ENCODE measurements at regions not wholly inside any gene's neighbourhood (a gene's known extent, or its start where the extent isn't known, plus 50 kb on each side); places are given as distances from the start of the nearest gene placed in this dataset.

GRCh38 chr16:26189536-26189935 is 497.8 kb downstream of the HS3ST4 start:
- no peak for DNase-seq (ENCODE audit: low read depth)

- no peak for DNase-seq (ENCODE audit: low read depth)
Measured at GRCh38 chr16:26194526-26194925, 502.8 kb downstream of the HS3ST4 start.

- no peak for DNase-seq (ENCODE audit: low read depth)
Measured at GRCh38 chr16:26195225-26195624, 503.5 kb downstream of the HS3ST4 start.

GRCh38 chr16:26196310-26196709 is 504.6 kb downstream of the HS3ST4 start:
- no peak for DNase-seq (ENCODE audit: low read depth)

GRCh38 chr16:26196802-26197201 is 505.0 kb downstream of the HS3ST4 start:
- no peak for DNase-seq (ENCODE audit: low read depth)

GRCh38 chr16:26197707-26198106 is 505.9 kb downstream of the HS3ST4 start:
- no peak for DNase-seq (ENCODE audit: low read depth)

DNA sequence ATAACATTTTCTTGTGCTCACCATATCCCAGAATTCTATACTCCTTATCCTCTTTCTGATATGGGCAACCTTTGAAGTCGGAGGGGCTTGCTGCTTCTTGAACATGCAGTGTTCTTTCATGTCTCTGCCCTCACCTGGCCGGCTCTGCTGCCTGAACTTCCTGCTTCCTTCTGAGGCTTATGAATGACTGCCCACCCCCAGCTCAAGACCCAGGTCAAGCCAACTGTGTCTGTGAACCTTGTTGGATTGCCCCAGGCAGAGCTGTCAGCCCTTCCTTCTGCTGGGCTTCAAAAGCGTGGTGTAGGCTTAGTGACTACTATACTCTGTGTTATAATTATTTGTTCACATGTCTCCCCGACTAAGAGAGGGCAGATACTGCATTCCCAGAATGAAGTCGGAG is 506.5 kb downstream of the HS3ST4 start:
- DNase-seq (ENCODE audit: low read depth): no peak

DNA sequence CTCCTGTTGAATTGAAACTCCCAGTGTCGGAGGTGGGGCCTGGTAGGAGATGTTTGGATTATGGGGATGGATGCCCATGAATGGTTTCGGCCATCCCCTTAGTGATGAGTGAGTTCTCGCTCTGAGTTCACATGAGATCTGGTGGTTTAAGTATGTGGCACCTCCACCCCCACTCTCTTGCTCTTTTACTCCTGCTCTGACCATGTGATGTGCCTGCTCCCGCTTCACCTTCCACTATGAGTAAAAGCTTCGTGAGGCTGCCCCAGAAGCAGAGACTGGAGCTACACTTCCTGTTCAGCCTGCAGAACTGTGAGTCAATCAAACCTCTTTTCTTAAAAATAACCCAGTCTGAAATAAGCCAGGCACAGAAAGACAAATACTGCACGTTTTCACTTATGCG is 512.4 kb downstream of the HS3ST4 start:
- DNase-seq (ENCODE audit: low read depth): no peak

DNA sequence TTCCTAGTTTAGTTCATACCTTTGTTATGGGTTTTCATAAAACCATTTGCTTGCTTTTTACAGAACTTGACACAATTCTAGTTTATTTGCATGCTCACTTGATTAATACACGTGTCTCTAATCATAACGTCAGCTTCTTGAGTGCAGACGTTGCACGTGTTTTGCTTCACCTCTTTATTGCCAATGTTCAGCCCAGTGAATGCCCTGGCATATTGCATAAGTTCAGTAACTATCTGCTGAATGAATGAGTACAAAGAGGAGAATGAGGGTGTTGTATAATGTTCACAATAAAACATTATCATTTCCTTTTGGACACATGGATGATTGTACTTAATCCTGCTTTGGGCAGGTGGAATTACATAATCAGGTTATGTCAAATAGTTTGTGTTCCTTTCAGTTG is 519.8 kb downstream of the HS3ST4 start:
- DNase-seq (ENCODE audit: low read depth): no peak

GRCh38 chr16:26212599-26212998 is 520.8 kb downstream of the HS3ST4 start:
- no peak for DNase-seq (ENCODE audit: low read depth)

GRCh38 chr16:26214581-26215174 is 522.9 kb downstream of the HS3ST4 start:
- no peak for DNase-seq (ENCODE audit: low read depth)

GRCh38 chr16:26220894-26221293 is 529.1 kb downstream of the HS3ST4 start:
- no peak for DNase-seq (ENCODE audit: low read depth)

DNA sequence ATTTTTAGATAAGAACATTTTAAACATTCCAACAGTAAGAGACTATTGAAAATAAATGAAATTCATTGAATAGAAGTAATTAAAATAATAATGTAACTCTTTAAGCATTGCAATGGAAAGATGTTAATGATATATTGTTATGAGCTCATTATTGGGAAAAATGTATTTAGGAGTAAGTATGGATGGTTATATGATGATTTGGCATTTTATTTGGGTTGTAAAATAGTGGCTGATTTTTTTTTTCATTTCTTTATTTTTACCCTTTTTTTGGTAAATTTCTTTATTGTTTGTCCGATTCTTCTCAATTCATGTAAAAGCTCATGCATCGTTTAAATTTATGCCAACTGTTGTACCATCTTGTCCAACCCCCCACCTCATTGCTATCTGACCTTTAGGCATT is 539.9 kb downstream of the HS3ST4 start:
- DNase-seq (ENCODE audit: low read depth): no peak

- DNase-seq (ENCODE audit: low read depth): no peak
Measured at GRCh38 chr16:26240807-26241206, 549.0 kb downstream of the HS3ST4 start.

DNA sequence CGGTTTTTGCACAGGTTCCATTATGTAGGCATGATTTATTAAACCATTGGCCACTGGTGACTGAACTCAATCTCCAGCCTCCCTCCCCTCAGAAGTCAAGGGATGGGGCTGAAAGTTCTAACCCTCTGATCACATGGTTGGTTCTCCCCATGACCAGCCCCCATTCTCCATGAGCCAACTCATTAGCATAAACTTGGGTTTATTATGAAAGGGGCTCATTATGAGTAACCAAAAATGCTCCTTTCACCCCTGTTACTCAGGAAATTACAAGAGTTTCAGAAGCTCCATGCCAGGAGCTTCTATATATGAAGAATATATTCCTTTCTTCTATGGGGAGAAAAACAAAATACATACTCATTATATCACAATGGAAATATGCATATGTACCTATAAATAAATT is 555.3 kb downstream of the HS3ST4 start:
- DNase-seq (ENCODE audit: low read depth): no peak

DNA sequence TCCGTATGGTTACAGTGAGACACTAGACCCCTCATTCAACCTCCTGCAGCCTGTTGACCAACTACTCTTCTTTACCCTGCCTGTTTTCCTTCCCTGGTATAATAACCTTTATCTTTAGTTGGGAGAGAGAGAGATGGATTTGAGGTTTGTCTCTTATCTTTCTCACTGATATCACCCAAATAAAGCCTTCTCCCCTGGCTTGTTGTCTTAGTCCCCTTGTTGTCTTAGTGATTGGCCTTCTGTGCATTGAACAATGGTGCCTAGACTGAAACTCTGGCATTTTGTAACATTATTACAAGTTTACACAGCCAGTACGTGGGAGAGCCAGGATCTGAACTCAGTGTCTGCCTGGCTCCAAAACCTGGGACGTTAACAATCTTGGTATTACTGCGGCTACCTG is 560.8 kb downstream of the HS3ST4 start:
- no peak for DNase-seq (ENCODE audit: low read depth)

DNA sequence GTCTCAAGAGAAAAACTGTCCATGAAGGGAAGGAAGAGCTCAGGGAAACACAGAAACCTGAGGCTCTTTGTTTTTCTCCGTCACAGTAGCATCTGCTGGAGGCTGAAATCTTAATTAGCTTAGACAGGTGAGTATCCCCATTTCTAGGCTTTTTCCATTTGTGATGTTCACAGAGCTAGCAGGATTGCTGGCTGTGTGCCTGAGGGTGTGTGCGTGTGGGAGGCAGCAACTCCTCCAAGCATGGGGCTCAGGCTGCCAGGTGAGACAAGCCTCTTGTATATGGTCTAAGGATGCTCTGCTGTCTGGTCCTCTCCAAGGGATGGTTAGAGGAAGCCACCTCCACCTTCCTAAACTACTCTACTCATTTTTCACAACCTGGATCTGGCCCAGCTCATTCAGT is 569.9 kb downstream of the HS3ST4 start:
- DNase-seq (ENCODE audit: low read depth): no peak

GRCh38 chr16:26263406-26263805 is 571.6 kb downstream of the HS3ST4 start:
- DNase-seq (ENCODE audit: low read depth): no peak

- no peak for DNase-seq (ENCODE audit: low read depth)
Measured at GRCh38 chr16:26267641-26268040, 575.9 kb downstream of the HS3ST4 start.

GRCh38 chr16:26269673-26270072 is 577.9 kb downstream of the HS3ST4 start:
- no peak for DNase-seq (ENCODE audit: low read depth)

DNA sequence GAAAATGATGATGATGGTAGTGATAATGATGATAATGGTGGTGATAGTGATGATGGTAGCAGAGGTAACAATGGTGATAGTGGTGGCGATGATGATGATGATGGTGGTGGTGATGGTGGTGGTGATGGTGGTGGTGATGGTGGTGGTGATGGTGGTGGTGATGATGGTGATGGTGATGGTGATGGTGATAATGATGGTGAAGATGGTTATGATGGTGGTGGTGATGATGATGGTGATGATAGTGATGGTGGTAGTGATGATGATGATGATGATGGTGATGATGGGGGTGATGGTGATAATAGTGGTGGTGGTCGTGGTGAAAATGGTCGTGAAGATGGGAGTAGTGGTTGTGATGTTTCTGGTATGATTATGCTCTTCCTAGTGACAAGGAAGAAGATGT is 581.8 kb downstream of the HS3ST4 start:
- DNase-seq (ENCODE audit: low read depth): no peak

GRCh38 chr16:26275021-26275590 is 583.3 kb downstream of the HS3ST4 start:
- no peak for DNase-seq (ENCODE audit: low read depth)

GRCh38 chr16:26276289-26276688 is 584.5 kb downstream of the HS3ST4 start:
- no peak for DNase-seq (ENCODE audit: low read depth)

DNA sequence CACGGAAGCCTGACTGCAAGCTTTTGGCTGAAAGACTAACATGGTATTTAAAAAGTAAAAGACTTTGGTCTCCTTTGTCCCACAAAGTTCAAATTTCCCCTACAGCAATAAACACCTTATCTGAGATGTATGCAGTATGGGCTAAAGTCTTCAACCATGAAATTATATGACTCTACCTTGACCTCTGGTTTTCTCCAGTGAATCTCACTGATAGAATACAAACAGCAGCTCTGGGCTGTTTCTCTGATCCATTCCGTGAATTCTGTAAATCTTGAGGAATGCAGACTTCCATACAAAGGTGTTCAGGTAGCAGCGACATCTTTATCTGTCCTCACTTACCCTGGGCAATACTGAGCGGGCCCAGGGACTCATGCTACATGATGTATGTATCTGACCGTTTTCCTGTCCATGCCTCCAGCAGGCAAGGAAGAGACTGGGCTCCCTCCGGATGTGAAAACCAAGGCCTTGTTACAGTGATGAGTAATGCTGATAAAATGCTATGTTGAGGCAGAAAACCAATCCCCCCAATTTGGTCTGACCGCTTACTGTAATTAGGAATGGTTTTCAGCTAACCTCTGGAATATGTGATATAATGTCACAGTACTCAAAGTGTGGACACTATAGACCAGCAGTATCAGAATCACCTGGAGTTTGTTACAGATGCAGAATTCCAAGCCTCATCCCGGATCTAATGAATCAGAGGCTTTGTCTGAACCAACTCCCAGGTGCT is 589.8 kb downstream of the HS3ST4 start:
- DNase-seq (ENCODE audit: low read depth): no peak

Data from fibroblast of the conjunctiva (primary cell).